Gastrocnemius medialis (tissue), 4 donors: ENCODE measurements at regions not wholly inside any gene's neighbourhood (a gene's known extent, or its start where the extent isn't known, plus 50 kb on each side); places are given as distances from the start of the nearest gene placed in this dataset.

ENCODE experiments used
- POLR2A ChIP-seq, 2 donors: fragments of 450-650 bp; IDR thresholded peaks; one replicate each; pipeline ENCODE4 v1.6.1; 2017; ENCODE audit warnings: antibody characterized with exemption in 2 of 2, mild to moderate bottlenecking in 2 of 2, moderate library complexity in 2 of 2
- TF ChIP-seq, protein P1 (sequence below), 5 experiments: fragments of 450-650 bp in 3 of 5; fragments of 200-600 bp in 2 of 5; sonication (generic) in 2 of 5; IDR thresholded peaks in 4 of 5; conservative IDR thresholded peaks in 1 of 5; 1 replicate in 4 of 5; 2 replicates in 1 of 5; pipeline ENCODE4 v1.5.1; 2016 to 2019; ENCODE audit warnings: antibody characterized with exemption in 5 of 5, mild to moderate bottlenecking in 3 of 5, moderate library complexity in 3 of 5

DNA sequence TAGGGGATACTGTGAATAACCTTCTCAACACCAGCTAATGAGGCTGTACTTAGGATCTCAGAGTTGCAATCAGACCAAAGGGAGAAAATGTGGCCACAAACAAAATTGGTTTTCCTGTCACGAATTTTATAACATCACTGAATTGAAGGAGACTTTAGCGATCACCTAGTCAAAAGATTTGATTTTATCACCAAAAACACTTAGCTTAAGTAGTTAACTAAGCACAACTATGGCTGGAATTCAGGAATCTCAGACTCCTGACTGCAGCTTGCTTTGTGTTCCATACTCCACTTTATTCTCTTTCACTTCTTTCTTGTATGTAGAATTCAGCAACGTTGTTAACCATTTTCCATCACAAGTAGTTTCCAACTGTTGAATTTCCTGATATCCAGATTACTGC lies 152.0 kb downstream of the SLC16A9 start:
- TF ChIP-seq, protein P1, sequence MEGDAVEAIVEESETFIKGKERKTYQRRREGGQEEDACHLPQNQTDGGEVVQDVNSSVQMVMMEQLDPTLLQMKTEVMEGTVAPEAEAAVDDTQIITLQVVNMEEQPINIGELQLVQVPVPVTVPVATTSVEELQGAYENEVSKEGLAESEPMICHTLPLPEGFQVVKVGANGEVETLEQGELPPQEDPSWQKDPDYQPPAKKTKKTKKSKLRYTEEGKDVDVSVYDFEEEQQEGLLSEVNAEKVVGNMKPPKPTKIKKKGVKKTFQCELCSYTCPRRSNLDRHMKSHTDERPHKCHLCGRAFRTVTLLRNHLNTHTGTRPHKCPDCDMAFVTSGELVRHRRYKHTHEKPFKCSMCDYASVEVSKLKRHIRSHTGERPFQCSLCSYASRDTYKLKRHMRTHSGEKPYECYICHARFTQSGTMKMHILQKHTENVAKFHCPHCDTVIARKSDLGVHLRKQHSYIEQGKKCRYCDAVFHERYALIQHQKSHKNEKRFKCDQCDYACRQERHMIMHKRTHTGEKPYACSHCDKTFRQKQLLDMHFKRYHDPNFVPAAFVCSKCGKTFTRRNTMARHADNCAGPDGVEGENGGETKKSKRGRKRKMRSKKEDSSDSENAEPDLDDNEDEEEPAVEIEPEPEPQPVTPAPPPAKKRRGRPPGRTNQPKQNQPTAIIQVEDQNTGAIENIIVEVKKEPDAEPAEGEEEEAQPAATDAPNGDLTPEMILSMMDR (IDR thresholded peaks at IDR 0.05 in 4 of 5, conservative IDR thresholded peaks at IDR 0.05 in 1 of 5) = no peak
- no peak for TF ChIP-seq POLR2A (IDR thresholded peaks at IDR 0.05)
